NT2/D1 (cell line): ENCODE measurements at regions not wholly inside any gene's neighbourhood (a gene's known extent, or its start where the extent isn't known, plus 50 kb on each side); places are given as distances from the start of the nearest gene placed in this dataset.

ENCODE experiments used
- DNase-seq: peaks from one replicate; pipeline ENCODE4 v3.0.0-alpha.2; 2011; ENCODE audit warnings: low read depth, low spot score
- H3K27me3 ChIP-seq: 2 replicates; pipeline ENCODE4 v1.6.0; 2011; ENCODE audit warnings: mild to moderate bottlenecking; ENCODE audit not compliant: insufficient read length, insufficient read depth
- H3K36me3 ChIP-seq: 2 replicates; pipeline ENCODE4 v1.6.1; 2011; ENCODE audit warnings: mild to moderate bottlenecking, low read length, mixed read lengths; ENCODE audit not compliant: insufficient read depth, insufficient read length
- H3K4me1 ChIP-seq: 2 replicates; pipeline ENCODE4 v1.5.1; 2011; ENCODE audit not compliant: insufficient read depth, insufficient read length
- H3K4me3 ChIP-seq: 2 replicates; pipeline ENCODE4 v1.5.1; 2011; ENCODE audit warnings: low read depth; ENCODE audit not compliant: insufficient read length
- H3K9ac ChIP-seq: 2 replicates; pipeline ENCODE4 v1.6.0; 2011; ENCODE audit warnings: low read depth; ENCODE audit not compliant: insufficient read length
- H3K9me3 ChIP-seq: 2 replicates; pipeline ENCODE4 v1.5.1; 2011; ENCODE audit warnings: mild to moderate bottlenecking, low read length; ENCODE audit not compliant: insufficient read depth
- SUZ12 ChIP-seq: IDR thresholded peaks from 2 replicates; pipeline ENCODE4 v1.6.1; 2011; ENCODE audit not compliant: insufficient read length, insufficient read depth; ENCODE audit errors: extremely low read depth
- YY1 ChIP-seq: IDR thresholded peaks from 2 replicates; pipeline ENCODE4 v1.6.1; 2011; ENCODE audit not compliant: insufficient read length, insufficient read depth
- ZNF274 ChIP-seq: IDR thresholded peaks from 2 replicates; pipeline ENCODE4 v1.6.1; 2011; ENCODE audit warnings: mild to moderate bottlenecking, low read depth, low read length

DNA sequence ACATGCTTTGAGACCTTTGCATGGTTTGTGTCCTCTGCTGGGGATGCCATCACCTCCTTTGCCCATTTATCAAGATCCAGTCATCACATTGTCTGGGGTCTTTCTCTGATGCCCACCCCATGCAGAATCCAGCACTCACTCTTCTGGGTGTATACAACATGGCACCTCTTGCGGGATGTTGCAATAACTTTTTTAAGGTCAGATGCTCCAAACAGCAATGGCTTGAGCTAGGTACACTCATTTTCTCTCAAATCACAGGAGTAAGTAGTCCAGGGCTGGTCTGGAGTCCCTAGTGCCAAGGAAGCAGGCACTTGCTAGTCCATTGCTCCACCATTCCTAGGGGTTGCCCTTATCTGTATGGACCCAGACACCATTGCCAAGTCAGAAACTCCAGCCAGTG lies 196.6 kb upstream of the KCNG1 start:
- Histone ChIP-seq H3K4me1 (no peaks in the 10 kb centered on the region), H3K36me3 (no peaks in the 10 kb centered on the region), H3K9ac (no peak overlapping the region), H3K27me3 (peaks cover 6% of the 10 kb centered on the region), H3K4me3 (no peak overlapping the region), H3K9me3 (peaks cover 42% of the 10 kb centered on the region)
- no peak for TF ChIP-seq SUZ12
- TF ChIP-seq YY1, result no peak
- no peak for TF ChIP-seq ZNF274
- DNase-seq, result no peak

DNA sequence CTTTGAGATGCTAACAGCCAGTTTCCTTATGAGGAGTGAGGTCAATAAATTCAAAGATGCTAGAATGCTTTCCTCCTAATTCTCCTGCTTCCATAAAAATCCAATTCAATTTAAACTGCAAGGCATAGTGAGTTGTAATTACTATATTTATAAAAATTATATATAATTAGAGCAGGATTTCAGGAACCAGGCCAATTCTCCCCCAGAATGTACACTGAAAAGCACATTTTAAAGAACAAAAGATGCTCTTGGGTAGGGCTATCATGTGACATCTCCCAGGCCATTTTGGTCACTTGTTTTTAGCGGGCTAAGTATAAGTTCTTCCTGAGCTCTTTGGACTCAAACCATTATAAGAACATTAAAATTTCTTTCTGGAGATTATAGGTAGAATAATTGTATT lies 195.7 kb upstream of the KCNG1 start:
- Histone ChIP-seq H3K9ac (no peak overlapping the region), H3K4me3 (no peak overlapping the region), H3K4me1 (no peaks in the 10 kb centered on the region), H3K9me3 (peaks cover 42% of the 10 kb centered on the region), H3K36me3 (no peaks in the 10 kb centered on the region), H3K27me3 (peaks cover 6% of the 10 kb centered on the region)
- no peak for DNase-seq
- TF ChIP-seq ZNF274, result no peak
- TF ChIP-seq SUZ12, result no peak
- no peak for TF ChIP-seq YY1

DNA sequence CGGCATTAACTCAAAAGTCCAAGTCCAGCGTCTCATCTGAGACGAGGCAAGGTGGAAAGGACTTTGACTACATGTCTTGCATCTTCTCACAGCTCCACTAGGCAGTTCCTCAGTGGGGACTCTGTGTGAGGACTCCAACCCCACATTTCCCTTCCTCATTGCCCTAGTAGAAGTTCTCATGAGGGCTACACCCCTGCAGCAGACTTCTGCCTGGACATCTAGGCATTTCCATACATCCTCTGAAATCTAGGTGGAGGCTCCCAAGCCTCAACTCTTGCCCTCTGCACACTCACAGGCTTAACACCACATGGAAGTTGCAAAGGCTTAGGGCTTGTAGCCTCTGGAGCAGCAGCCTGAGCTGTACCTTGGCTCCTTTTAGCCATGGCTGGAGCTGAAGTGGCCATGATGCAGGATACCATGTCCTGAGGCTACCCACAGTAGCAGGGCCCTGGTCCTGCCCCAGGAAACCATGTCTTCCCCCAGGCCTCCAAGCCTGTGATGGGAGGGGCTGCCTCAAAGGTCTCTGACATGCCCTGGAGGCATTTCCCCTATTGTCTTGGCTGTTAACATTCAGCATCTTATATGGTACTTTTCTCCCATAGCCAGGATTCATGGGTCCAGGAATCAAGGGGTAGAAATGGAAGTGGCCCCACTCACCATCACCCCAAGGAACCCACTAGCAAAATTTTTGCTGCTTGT lies 194.6 kb upstream of the KCNG1 start:
- H3K9ac ChIP-seq, result no peak overlapping the region
- no peaks in the 10 kb centered on the region for H3K36me3 ChIP-seq
- peaks cover 6% of the 10 kb centered on the region for H3K27me3 ChIP-seq
- H3K9me3 ChIP-seq, result peaks cover 42% of the 10 kb centered on the region
- TF ChIP-seq SUZ12 (no peak), ZNF274 (no peak), YY1 (no peak)
- H3K4me3 ChIP-seq, result no peak overlapping the region
- no peak for DNase-seq
- peaks cover 2% of the 10 kb centered on the region for H3K4me1 ChIP-seq

DNA sequence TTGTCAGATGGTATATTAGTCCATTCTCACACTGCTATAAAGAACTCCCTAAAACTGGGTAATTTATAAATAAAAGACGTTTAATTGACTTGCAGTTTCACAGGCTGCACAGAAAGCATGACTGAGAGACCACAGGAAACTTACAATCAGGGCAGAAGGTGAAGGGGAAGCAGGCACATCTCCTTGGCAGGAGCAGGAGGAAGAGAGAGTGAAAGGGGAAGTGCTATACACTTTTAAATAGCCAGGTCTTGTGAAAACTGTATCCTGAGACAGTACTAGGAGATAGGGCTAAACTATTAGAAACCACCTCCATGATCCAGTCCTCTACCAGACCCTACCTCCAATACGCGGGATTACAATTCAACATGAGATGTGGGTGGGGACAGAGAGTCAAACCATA lies 193.9 kb upstream of the KCNG1 start:
- H3K27me3 ChIP-seq, result peaks cover 6% of the 10 kb centered on the region
- H3K36me3 ChIP-seq, result no peaks in the 10 kb centered on the region
- no peak for TF ChIP-seq YY1
- TF ChIP-seq ZNF274, result no peak
- no peak for TF ChIP-seq SUZ12
- no peak overlapping the region for H3K9ac ChIP-seq
- no peak for DNase-seq
- H3K4me3 ChIP-seq, result no peak overlapping the region
- H3K9me3 ChIP-seq, result peaks cover 42% of the 10 kb centered on the region
- H3K4me1 ChIP-seq, result peaks cover 2% of the 10 kb centered on the region

DNA sequence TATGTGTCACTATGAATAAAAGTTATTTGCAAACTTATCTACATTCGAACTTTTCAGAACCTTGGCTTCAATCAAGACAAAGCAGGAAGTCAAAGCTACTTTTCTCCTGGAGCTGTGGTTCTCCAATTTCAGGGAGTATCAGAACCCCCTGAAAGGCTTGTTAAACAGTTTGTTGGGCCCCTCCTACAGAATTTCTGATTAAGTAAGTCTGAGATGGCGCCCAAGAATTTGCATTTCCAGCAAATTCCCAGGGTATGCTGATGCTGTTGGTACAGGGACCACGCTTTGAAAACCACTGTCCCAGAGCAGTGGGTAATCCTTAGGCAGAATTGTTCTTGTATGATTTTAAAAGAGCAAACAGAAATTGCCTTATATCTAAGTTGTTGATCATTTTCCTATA lies 189.9 kb upstream of the KCNG1 start:
- TF ChIP-seq YY1, result no peak
- TF ChIP-seq ZNF274, result no peak
- DNase-seq, result no peak

DNA sequence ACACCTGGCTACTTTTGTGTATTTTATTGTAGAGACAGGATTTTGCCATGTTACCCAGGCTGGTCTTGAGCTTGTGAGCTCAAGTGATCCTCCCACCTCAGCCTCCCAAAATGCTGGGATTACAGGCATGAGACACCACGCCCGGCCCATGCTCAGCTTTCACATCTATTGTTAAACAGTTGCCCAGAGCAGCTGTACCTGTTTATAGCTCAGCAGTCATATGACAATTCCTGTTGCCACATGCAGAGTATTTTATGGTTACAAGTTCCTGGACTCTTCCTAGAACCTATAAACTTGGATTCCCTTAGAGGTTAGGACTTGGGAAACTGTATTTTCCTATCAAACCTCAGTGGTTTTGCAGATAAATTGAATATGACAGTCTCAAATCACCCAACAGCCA lies 188.3 kb upstream of the KCNG1 start:
- H3K27me3 ChIP-seq, result no peaks in the 10 kb centered on the region
- H3K36me3 ChIP-seq, result no peaks in the 10 kb centered on the region
- H3K9me3 ChIP-seq, result peaks cover 10% of the 10 kb centered on the region
- DNase-seq, result no peak
- H3K9ac ChIP-seq, result no peak overlapping the region
- no peak overlapping the region for H3K4me3 ChIP-seq
- TF ChIP-seq SUZ12 (no peak), YY1 (no peak), ZNF274 (no peak)
- peaks cover 2% of the 10 kb centered on the region for H3K4me1 ChIP-seq

More for the DNA sequence above, 189.9 kb upstream of the KCNG1 start:
- Histone ChIP-seq H3K9me3 (peaks cover 27% of the 10 kb centered on the region), H3K4me3 (no peak overlapping the region), H3K36me3 (no peaks in the 10 kb centered on the region), H3K27me3 (no peaks in the 10 kb centered on the region), H3K4me1 (peaks cover 2% of the 10 kb centered on the region), H3K9ac (no peak overlapping the region)

DNA sequence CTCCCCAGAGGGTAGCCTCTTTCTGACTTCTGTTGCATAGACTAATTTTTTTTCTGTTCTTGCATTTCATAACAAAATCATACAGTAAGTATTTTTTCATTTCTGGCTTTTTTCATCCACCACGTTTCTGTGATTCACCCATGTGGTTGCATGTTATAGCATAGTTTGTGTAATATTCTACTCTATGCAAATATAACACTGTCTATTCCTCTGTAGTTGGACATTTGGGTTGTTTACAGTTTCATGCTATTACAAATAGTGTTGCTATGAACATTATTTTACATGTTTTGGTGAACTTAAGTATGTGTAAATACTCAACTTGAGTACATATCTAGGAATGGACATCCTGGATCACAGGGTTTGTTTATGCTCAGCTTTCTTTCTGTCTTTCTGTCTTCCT lies 187.2 kb upstream of the KCNG1 start:
- H3K9ac ChIP-seq, result no peak overlapping the region
- peaks cover 2% of the 10 kb centered on the region for H3K4me1 ChIP-seq
- DNase-seq, result no peak
- H3K4me3 ChIP-seq, result no peak overlapping the region
- H3K27me3 ChIP-seq, result no peaks in the 10 kb centered on the region
- 0 out of 2 replicates have a peak, but pooled peaks cover under 1% of the 10 kb centered on the region for H3K9me3 ChIP-seq
- TF ChIP-seq ZNF274 (no peak), YY1 (no peak), SUZ12 (no peak)
- no peaks in the 10 kb centered on the region for H3K36me3 ChIP-seq
